Endodermal cell (in vitro differentiated cells): ENCODE measurements at regions not wholly inside any gene's neighbourhood (a gene's known extent, or its start where the extent isn't known, plus 50 kb on each side); places are given as distances from the start of the nearest gene placed in this dataset.

Experiments
- DNase-seq: peaks from one replicate; pipeline ENCODE4 v3.0.0-alpha.2; 2017
- H3K27ac ChIP-seq: 2 replicates; pipeline ENCODE4 v1.5.1; 2013; ENCODE audit warnings: mild to moderate bottlenecking, low read depth, low read length, moderate library complexity
- H3K27me3 ChIP-seq: 2 replicates; pipeline ENCODE4 v1.6.1; 2013; ENCODE audit warnings: mild to moderate bottlenecking, low read length, moderate library complexity; ENCODE audit not compliant: insufficient read depth, control insufficient read depth, poor library complexity, severe bottlenecking
- H3K36me3 ChIP-seq: 2 replicates; pipeline ENCODE4 v1.7.0; 2013; ENCODE audit warnings: mild to moderate bottlenecking, low read length, moderate library complexity; ENCODE audit not compliant: control insufficient read depth, insufficient read depth
- H3K4me1 ChIP-seq: one replicate; pipeline ENCODE4 v1.7.0; 2013; ENCODE audit warnings: low read length; ENCODE audit not compliant: control insufficient read depth, insufficient read depth
- H3K4me3 ChIP-seq: 2 replicates; pipeline ENCODE4 v1.5.1; 2013; ENCODE audit warnings: mild to moderate bottlenecking, low read length, moderate library complexity
- H3K9ac ChIP-seq: 2 replicates; pipeline ENCODE4 v1.6.1; 2013; ENCODE audit warnings: mild to moderate bottlenecking, low read length, moderate library complexity; ENCODE audit not compliant: poor library complexity, severe bottlenecking; ENCODE audit errors: extremely low read depth
- H3K9me3 ChIP-seq: 2 replicates; pipeline ENCODE4 v1.6.1; 2013; ENCODE audit warnings: mild to moderate bottlenecking, low read length, moderate library complexity; ENCODE audit not compliant: control insufficient read depth
- H3K27ac Mint-ChIP-seq: 2 replicates; pipeline ENCODE4 v1.8.0; 2020; ENCODE audit warnings: mixed read lengths
- H3K27me3 Mint-ChIP-seq: 2 replicates; pipeline ENCODE4 v1.8.0; 2021; ENCODE audit warnings: mild to moderate bottlenecking, mixed read lengths; ENCODE audit not compliant: insufficient read depth
- H3K36me3 Mint-ChIP-seq: 2 replicates; pipeline ENCODE4 v1.8.0; 2020; ENCODE audit warnings: low read depth, mixed read lengths
- H3K4me1 Mint-ChIP-seq: 2 replicates; pipeline ENCODE4 v1.8.0; 2020; ENCODE audit warnings: mixed read lengths
- H3K4me3 Mint-ChIP-seq: 2 replicates; pipeline ENCODE4 v1.8.0; 2020; ENCODE audit warnings: mild to moderate bottlenecking, moderate library complexity, mixed read lengths
- H3K9me3 Mint-ChIP-seq: 2 replicates; pipeline ENCODE4 v1.8.0; 2020; ENCODE audit warnings: mild to moderate bottlenecking, mixed read lengths
- WGBS, 2 experiments: methylation state at CpG; one replicate each; pipeline versions ENCODE4 v1.1.5 to v1.1.7; 2013; ENCODE audit warnings: missing lambda C conversion rate in 2 of 2, mixed read lengths in 1 of 2; ENCODE audit not compliant: insufficient coverage in 1 of 2, insufficient read length in 1 of 2; 5-methylcytosine and 5-hydroxymethylcytosine counted together
- TF ChIP-seq, protein P1 (sequence below): fragments of 200-600 bp; sonication (generic); conservative IDR thresholded peaks from 2 replicates; pipeline ENCODE4 v1.5.0; 2021; ENCODE audit warnings: antibody characterized with exemption, mild to moderate bottlenecking

- H3K27ac Mint-ChIP-seq = no peak overlapping the region
Observed at GRCh38 chr17:71709271-71709890, 411.4 kb upstream of the SOX9 start.

DNA sequence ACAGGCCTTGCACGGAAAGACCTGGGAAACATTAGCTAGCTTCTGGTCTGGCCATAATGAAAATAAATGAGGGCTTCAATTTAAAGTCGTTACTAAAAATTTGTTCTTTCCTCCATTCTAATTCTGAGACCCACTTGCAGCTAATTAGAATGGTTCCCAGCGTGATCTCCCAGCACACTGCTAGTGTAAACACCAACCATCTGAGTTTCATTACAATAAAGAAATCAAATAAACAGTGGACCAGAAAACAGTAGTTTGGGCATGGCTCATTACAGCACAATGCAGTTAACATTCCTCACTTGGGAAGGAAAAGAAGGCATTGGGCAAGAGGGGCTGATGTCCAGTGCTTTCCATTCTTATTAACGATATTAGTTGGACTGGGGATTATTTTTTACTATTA, 410.9 kb upstream of the SOX9 start:
- Mint-ChIP-seq H3K27ac (no peak overlapping the region), H3K9me3 (no peaks in the 10 kb centered on the region)
- TF ChIP-seq, protein P1, sequence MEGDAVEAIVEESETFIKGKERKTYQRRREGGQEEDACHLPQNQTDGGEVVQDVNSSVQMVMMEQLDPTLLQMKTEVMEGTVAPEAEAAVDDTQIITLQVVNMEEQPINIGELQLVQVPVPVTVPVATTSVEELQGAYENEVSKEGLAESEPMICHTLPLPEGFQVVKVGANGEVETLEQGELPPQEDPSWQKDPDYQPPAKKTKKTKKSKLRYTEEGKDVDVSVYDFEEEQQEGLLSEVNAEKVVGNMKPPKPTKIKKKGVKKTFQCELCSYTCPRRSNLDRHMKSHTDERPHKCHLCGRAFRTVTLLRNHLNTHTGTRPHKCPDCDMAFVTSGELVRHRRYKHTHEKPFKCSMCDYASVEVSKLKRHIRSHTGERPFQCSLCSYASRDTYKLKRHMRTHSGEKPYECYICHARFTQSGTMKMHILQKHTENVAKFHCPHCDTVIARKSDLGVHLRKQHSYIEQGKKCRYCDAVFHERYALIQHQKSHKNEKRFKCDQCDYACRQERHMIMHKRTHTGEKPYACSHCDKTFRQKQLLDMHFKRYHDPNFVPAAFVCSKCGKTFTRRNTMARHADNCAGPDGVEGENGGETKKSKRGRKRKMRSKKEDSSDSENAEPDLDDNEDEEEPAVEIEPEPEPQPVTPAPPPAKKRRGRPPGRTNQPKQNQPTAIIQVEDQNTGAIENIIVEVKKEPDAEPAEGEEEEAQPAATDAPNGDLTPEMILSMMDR = no peak

More at GRCh38 chr17:71709271-71709890, 411.4 kb upstream of the SOX9 start:
- TF ChIP-seq, protein P1 = no peak
- Histone ChIP-seq H3K27me3 (no peaks in the 10 kb centered on the region), H3K9ac (no peak overlapping the region), H3K4me1 (no peaks in the 10 kb centered on the region), H3K36me3 (no peaks in the 10 kb centered on the region), H3K4me3 (no peak overlapping the region), H3K27ac (no peak overlapping the region), H3K9me3 (no peaks in the 10 kb centered on the region)
- no peaks in the 10 kb centered on the region for H3K4me1 Mint-ChIP-seq
- H3K36me3 Mint-ChIP-seq = no peaks in the 10 kb centered on the region
- 90 to 100% methylated on average over 1 to 3 of the region's 3 CpGs for WGBS, 2 experiments
- no peak for DNase-seq
- peaks cover 3% of the 10 kb centered on the region for H3K9me3 Mint-ChIP-seq
- H3K27me3 Mint-ChIP-seq = no peaks in the 10 kb centered on the region
- H3K4me3 Mint-ChIP-seq = no peak overlapping the region

GRCh38 chr17:71710816-71711215, 410.0 kb upstream of the SOX9 start:
- H3K27me3 Mint-ChIP-seq = no peaks in the 10 kb centered on the region
- no peak for DNase-seq
- H3K9me3 Mint-ChIP-seq = no peaks in the 10 kb centered on the region
- H3K27ac Mint-ChIP-seq = no peak overlapping the region
- no peaks in the 10 kb centered on the region for H3K36me3 Mint-ChIP-seq
- H3K27ac ChIP-seq = no peak overlapping the region
- no peaks in the 10 kb centered on the region for H3K4me1 Mint-ChIP-seq
- WGBS, 2 experiments = no CpG with 5 or more reads among the region's 1 CpG
- no peaks in the 10 kb centered on the region for H3K27me3 ChIP-seq
- H3K4me1 ChIP-seq = no peaks in the 10 kb centered on the region
- H3K4me3 ChIP-seq = no peak overlapping the region
- no peak overlapping the region for H3K4me3 Mint-ChIP-seq
- TF ChIP-seq, protein P1 = no peak
- no peaks in the 10 kb centered on the region for H3K36me3 ChIP-seq
- H3K9ac ChIP-seq = no peak overlapping the region
- H3K9me3 ChIP-seq = no peaks in the 10 kb centered on the region

More for the DNA sequence above, 410.9 kb upstream of the SOX9 start:
- H3K9ac ChIP-seq = no peak overlapping the region
- H3K9me3 ChIP-seq = no peaks in the 10 kb centered on the region
- DNase-seq = no peak
- H3K4me3 Mint-ChIP-seq = no peak overlapping the region
- no peaks in the 10 kb centered on the region for H3K36me3 Mint-ChIP-seq
- no peaks in the 10 kb centered on the region for H3K4me1 Mint-ChIP-seq
- H3K36me3 ChIP-seq = no peaks in the 10 kb centered on the region
- H3K27ac ChIP-seq = no peak overlapping the region
- no peaks in the 10 kb centered on the region for H3K4me1 ChIP-seq
- 75 to 86% methylated on average over 4 of the region's 4 CpGs for WGBS, 2 experiments
- no peaks in the 10 kb centered on the region for H3K27me3 Mint-ChIP-seq
- no peak overlapping the region for H3K4me3 ChIP-seq
- H3K27me3 ChIP-seq = no peaks in the 10 kb centered on the region
